HepG2 (cell line): ENCODE measurements at regions not wholly inside any gene's neighbourhood (a gene's known extent, or its start where the extent isn't known, plus 50 kb on each side); places are given as distances from the start of the nearest gene placed in this dataset.

Source experiments
- ATAC-seq: fragments of 200-7000 bp; cut with Tn5 transposase; 3 replicates; pipeline ENCODE4 v1.9.1; 2020; ENCODE audit warnings: mild to moderate bottlenecking, moderate library complexity
- BruUV-seq: library from RNA; stranded (reverse); fragments of 400-500 nt; replicated peaks from 2 replicates; lab custom pipeline; 2021; lab: Mats Ljungman, UMichigan
- CTCF ChIA-PET: fragments of 300-600 bp; formaldehyde crosslinking; extraction: SDS; loops from one replicate; lab custom pipeline; 2021; ENCODE audit warnings: low total read pairs, inconsistent platforms, low intra/inter-chr PET ratio; lab: Yijun Ruan, JAX
- POLR2A ChIA-PET: fragments of 350-600 bp; sonication (Branson Sonifier 250); formaldehyde crosslinking; loops from one replicate; lab custom pipeline; 2020; ENCODE audit warnings: antibody characterized with exemption, inconsistent platforms; lab: Yijun Ruan, JAX
- DNase-seq: peaks from one replicate; pipeline ENCODE4 v3.0.0-alpha.2; 2015; ENCODE audit warnings: low spot score
- FAIRE-seq: peaks from 3 replicates; lab custom pipeline; 2011; peaks lifted over from hg19 to GRCh38; lab: Jason Lieb, UNC
- H2AFZ ChIP-seq: one replicate; pipeline ENCODE4 v1.6.1; 2011; ENCODE audit warnings: low read length, inconsistent platforms
- H3K27ac ChIP-seq: fragments of 300-600 bp; 3 replicates; pipeline ENCODE4 v1.8.0; 2011; ENCODE audit warnings: mixed run types, mild to moderate bottlenecking, mixed read lengths, low read length, inconsistent platforms; ENCODE audit not compliant: insufficient read depth; ENCODE audit errors: extremely low read length
- H3K27me3 ChIP-seq, 2 experiments: fragments of 200-600 bp in 1 of 2; 2 replicates in 1 of 2; 3 replicates in 1 of 2; pipeline versions ENCODE4 v1.6.0 to v1.8.0; 2011; ENCODE audit warnings: low read length in 2 of 2, mild to moderate bottlenecking in 2 of 2, moderate library complexity in 2 of 2, inconsistent platforms in 1 of 2; ENCODE audit not compliant: insufficient read depth in 2 of 2, control insufficient read depth in 1 of 2
- H3K36me3 ChIP-seq, 2 experiments: fragments of 200-600 bp in 1 of 2; replicated peaks in 1 of 2; 2 replicates in 1 of 2; 3 replicates in 1 of 2; pipeline versions ENCODE4 v1.5.1 to v1.8.0; 2011; ENCODE audit warnings: low read length in 2 of 2, inconsistent platforms in 1 of 2; ENCODE audit not compliant: insufficient read depth in 2 of 2, control insufficient read depth in 1 of 2
- H3K4me1 ChIP-seq: 2 replicates; pipeline ENCODE4 v1.5.1; 2012; ENCODE audit warnings: low read length, inconsistent platforms; ENCODE audit not compliant: insufficient read depth
- H3K4me2 ChIP-seq: 2 replicates; pipeline ENCODE4 v1.6.0; 2011; ENCODE audit warnings: low read depth, low read length, inconsistent platforms
- H3K4me3 ChIP-seq, 3 experiments: fragments of 200-600 bp in 1 of 3; sonication (generic), shearing (Covaris generic) in 1 of 3; replicated peaks in 1 of 3; 2 replicates each; pipeline ENCODE4 v1.5.1; 2011 to 2016; ENCODE audit warnings: low read length in 3 of 3, inconsistent platforms in 2 of 3, low read depth in 2 of 3, mild to moderate bottlenecking in 2 of 3, control low read depth in 1 of 3, mixed read lengths in 1 of 3; ENCODE audit not compliant: insufficient read depth in 1 of 3
- H3K79me2 ChIP-seq: one replicate; pipeline ENCODE4 v1.6.1; 2011; ENCODE audit warnings: low read length, inconsistent platforms; ENCODE audit not compliant: insufficient read depth
- H3K9ac ChIP-seq: 2 replicates; pipeline ENCODE4 v1.6.0; 2011; ENCODE audit warnings: mild to moderate bottlenecking, low read depth, low read length, inconsistent platforms; ENCODE audit not compliant: insufficient read depth
- H3K9me3 ChIP-seq: 2 replicates; pipeline ENCODE4 v1.5.1; 2012; ENCODE audit warnings: mild to moderate bottlenecking, low read length
- H4K20me1 ChIP-seq: 2 replicates; pipeline ENCODE4 v1.6.0; 2011; ENCODE audit warnings: inconsistent platforms, mild to moderate bottlenecking, low read length, moderate library complexity; ENCODE audit not compliant: insufficient read depth
- FLYWCH1 ChIP-seq: sonication (generic); formaldehyde crosslinking; IDR thresholded peaks from 2 replicates; pipeline ENCODE4 v1.8.1; 2023; ENCODE audit warnings: mild to moderate bottlenecking, missing genetic modification reagents
- KLF12 ChIP-seq: sonication (generic); formaldehyde crosslinking; IDR thresholded peaks from 2 replicates; pipeline ENCODE4 v1.4.0; 2020; ENCODE audit warnings: missing genetic modification reagents, borderline replicate concordance
- MYNN ChIP-seq: sonication (generic); formaldehyde crosslinking; IDR thresholded peaks from 2 replicates; pipeline ENCODE4 v1.4.0; 2020; ENCODE audit warnings: mild to moderate bottlenecking, low read depth, missing genetic modification reagents
- NFE2 ChIP-seq: sonication (generic); formaldehyde crosslinking; IDR thresholded peaks from 2 replicates; pipeline ENCODE4 v1.4.0; 2020; ENCODE audit warnings: missing genetic modification reagents
- ZNF256 ChIP-seq: sonication (generic); formaldehyde crosslinking; conservative IDR thresholded peaks from 2 replicates; pipeline ENCODE4 v1.4.0; 2020; ENCODE audit warnings: missing genetic modification reagents
- ZNF30 ChIP-seq: sonication (generic); formaldehyde crosslinking; IDR thresholded peaks from 2 replicates; pipeline ENCODE4 v1.5.0; 2020; ENCODE audit warnings: mild to moderate bottlenecking, missing genetic modification reagents
- ZNF510 ChIP-seq: sonication (generic); formaldehyde crosslinking; IDR thresholded peaks from 2 replicates; pipeline ENCODE4 v1.4.0; 2020; ENCODE audit warnings: low read depth, mild to moderate bottlenecking, missing genetic modification reagents
- ZNF737 ChIP-seq: sonication (generic); formaldehyde crosslinking; IDR thresholded peaks from 2 replicates; pipeline ENCODE4 v1.5.0; 2020; ENCODE audit warnings: missing genetic modification reagents, mild to moderate bottlenecking, borderline replicate concordance
- ZNF782 ChIP-seq: sonication (generic); formaldehyde crosslinking; IDR thresholded peaks from 2 replicates; pipeline ENCODE4 v1.4.0; 2020; ENCODE audit warnings: missing genetic modification reagents, mild to moderate bottlenecking, borderline replicate concordance
- WGBS: methylation state at CpG from one replicate; pipeline ENCODE4 v1.1.6; 2017; ENCODE audit warnings: low lambda C conversion rate; 5-methylcytosine and 5-hydroxymethylcytosine counted together
- in situ Hi-C: cut with HindIII; loops from 2 replicates; pipeline ENCODE4 v1.10.0; 2017; ENCODE audit warnings: low pct_unique_long_range_greater_than_20kb; ENCODE audit not compliant: extremely low pct_ligation_motif_present
- intact Hi-C: fragments of 100-400 bp; cut with micrococcal nuclease; formaldehyde crosslinking; loops from one replicate; pipeline ENCODE4 v1.10.0; 2022; ENCODE audit not compliant: unreplicated experiment
- TF ChIP-seq, protein P1 (sequence below): sonication (generic); formaldehyde crosslinking; conservative IDR thresholded peaks from 2 replicates; pipeline ENCODE4 v1.4.0; 2020; ENCODE audit warnings: missing genetic modification reagents
- TF ChIP-seq, protein P2 (sequence below): sonication (generic); formaldehyde crosslinking; conservative IDR thresholded peaks from 2 replicates; pipeline ENCODE4 v1.5.0; 2020; ENCODE audit warnings: missing genetic modification reagents

DNA sequence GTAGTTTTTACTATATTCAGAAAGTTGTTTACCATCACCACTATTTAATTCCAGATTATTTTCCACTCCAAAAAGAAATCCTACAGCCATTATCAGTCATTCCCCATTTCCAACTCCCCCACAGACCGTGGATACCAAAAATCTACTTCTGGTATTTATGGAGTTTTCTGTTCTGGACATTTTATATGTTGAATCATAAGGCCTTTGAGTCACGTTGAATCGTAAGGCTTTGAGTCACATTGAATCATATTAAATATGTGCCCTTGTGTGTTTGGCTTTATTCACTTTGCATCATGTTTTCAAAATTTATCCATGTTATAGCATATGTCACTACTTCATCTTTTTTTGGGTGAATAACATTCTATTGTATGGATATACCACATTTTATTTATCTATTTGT lies 454.1 kb upstream of the NUDT12 start:
- CTCF ChIA-PET: no interaction called here
- Histone ChIP-seq H2AFZ (no peak overlapping the region), H3K36me3 (no peaks in the 10 kb centered on the region), H3K4me1 (no peaks in the 10 kb centered on the region), H3K9me3 (peaks cover 12% of the 10 kb centered on the region), H3K27me3 (no peaks in the 10 kb centered on the region), H3K4me2 (no peak overlapping the region), H3K9ac (no peak overlapping the region), H3K27ac (no peak overlapping the region), H3K4me3 (no peak overlapping the region), H3K79me2 (no peaks in the 10 kb centered on the region), H4K20me1 (no peaks in the 10 kb centered on the region)
- POLR2A ChIA-PET: no interaction called here
- ATAC-seq: no peak
- FAIRE-seq: no peak
- in situ Hi-C loops: no loop called here
- TF ChIP-seq, protein P1, sequence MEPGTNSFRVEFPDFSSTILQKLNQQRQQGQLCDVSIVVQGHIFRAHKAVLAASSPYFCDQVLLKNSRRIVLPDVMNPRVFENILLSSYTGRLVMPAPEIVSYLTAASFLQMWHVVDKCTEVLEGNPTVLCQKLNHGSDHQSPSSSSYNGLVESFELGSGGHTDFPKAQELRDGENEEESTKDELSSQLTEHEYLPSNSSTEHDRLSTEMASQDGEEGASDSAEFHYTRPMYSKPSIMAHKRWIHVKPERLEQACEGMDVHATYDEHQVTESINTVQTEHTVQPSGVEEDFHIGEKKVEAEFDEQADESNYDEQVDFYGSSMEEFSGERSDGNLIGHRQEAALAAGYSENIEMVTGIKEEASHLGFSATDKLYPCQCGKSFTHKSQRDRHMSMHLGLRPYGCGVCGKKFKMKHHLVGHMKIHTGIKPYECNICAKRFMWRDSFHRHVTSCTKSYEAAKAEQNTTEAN (CRISPR knock-in tag): no peak
- TF ChIP-seq, protein P2, sequence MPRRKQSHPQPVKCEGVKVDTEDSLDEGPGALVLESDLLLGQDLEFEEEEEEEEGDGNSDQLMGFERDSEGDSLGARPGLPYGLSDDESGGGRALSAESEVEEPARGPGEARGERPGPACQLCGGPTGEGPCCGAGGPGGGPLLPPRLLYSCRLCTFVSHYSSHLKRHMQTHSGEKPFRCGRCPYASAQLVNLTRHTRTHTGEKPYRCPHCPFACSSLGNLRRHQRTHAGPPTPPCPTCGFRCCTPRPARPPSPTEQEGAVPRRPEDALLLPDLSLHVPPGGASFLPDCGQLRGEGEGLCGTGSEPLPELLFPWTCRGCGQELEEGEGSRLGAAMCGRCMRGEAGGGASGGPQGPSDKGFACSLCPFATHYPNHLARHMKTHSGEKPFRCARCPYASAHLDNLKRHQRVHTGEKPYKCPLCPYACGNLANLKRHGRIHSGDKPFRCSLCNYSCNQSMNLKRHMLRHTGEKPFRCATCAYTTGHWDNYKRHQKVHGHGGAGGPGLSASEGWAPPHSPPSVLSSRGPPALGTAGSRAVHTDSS (CRISPR knock-in tag): no peak
- TF ChIP-seq ZNF737 (CRISPR knock-in tag) (no peak), ZNF30 (no peak), KLF12 (CRISPR knock-in tag) (no peak), ZNF782 (CRISPR knock-in tag) (no peak), FLYWCH1 (CRISPR knock-in tag) (no peak), MYNN (no peak), ZNF256 (CRISPR knock-in tag) (no peak), ZNF510 (CRISPR knock-in tag) (no peak), NFE2 (no peak)
- DNase-seq: no peak
- WGBS: 37% methylated on average over 3 of the region's 3 CpGs
- intact Hi-C loops: loop anchor here (5.0 kb wide), 1 partner anchor 1391 kb away; no protein-coding TSS in a partner anchor
- no TSS peak for BruUV-seq
